Left hindlimb (tissue), 1 donor: ENCODE measurements at regions not wholly inside any gene's neighbourhood (a gene's known extent, or its start where the extent isn't known, plus 50 kb on each side); places are given as distances from the start of the nearest gene placed in this dataset.
"Not testable (repeated sequence)": the region's sequence is repeated elsewhere in the genome, so short reads cannot be mapped to it uniquely, and the experiment has no call there.

Experiments used
- DNase-seq: peaks from one replicate; pipeline ENCODE4 v3.0.0-alpha.2; 2018

- DNase-seq: no peak
These were observed 51.4 kb downstream of the SLC41A2 start for GRCh38 chr12:104906695-104907094.

- not testable (repeated sequence) for DNase-seq
These were observed 52.6 kb downstream of the SLC41A2 start for GRCh38 chr12:104905446-104905845.

- no peak for DNase-seq
These were observed 54.3 kb downstream of the SLC41A2 start for GRCh38 chr12:104903648-104904423.

- DNase-seq: no peak
These were observed 56.0 kb downstream of the SLC41A2 start for GRCh38 chr12:104902125-104902524.

GRCh38 chr12:104896710-104897109 is 61.4 kb downstream of the SLC41A2 start:
- DNase-seq: no peak

GRCh38 chr12:104896146-104896545 is 61.9 kb downstream of the SLC41A2 start:
- no peak for DNase-seq

- DNase-seq: no peak
These were observed 62.7 kb downstream of the SLC41A2 start for GRCh38 chr12:104895415-104895814.

- DNase-seq: no peak
These were observed 67.5 kb downstream of the SLC41A2 start for GRCh38 chr12:104890476-104891096.

GRCh38 chr12:104889735-104890134 is 68.4 kb downstream of the SLC41A2 start:
- DNase-seq: no peak

- DNase-seq: no peak
These were observed 69.2 kb downstream of the SLC41A2 start for GRCh38 chr12:104888892-104889291.

- no peak for DNase-seq
These were observed 69.6 kb downstream of the SLC41A2 start for GRCh38 chr12:104888481-104888880.

GRCh38 chr12:104887452-104887851 is 70.6 kb downstream of the SLC41A2 start:
- DNase-seq: no peak

- no peak for DNase-seq
These were observed 71.4 kb downstream of the SLC41A2 start for GRCh38 chr12:104886418-104887401.

- not testable (repeated sequence) for DNase-seq
These were observed 79.2 kb downstream of the SLC41A2 start for GRCh38 chr12:104878858-104879257.

GRCh38 chr12:104877103-104877705 is 80.9 kb downstream of the SLC41A2 start:
- peak; percentile 41 for DNase-seq

- DNase-seq: no peak
These were observed 84.7 kb downstream of the SLC41A2 start for GRCh38 chr12:104873374-104873773.

- no peak for DNase-seq
These were observed 87.3 kb downstream of the SLC41A2 start for GRCh38 chr12:104870797-104871196.

- no peak for DNase-seq
These were observed 91.8 kb downstream of the SLC41A2 start for GRCh38 chr12:104866291-104866690.

GRCh38 chr12:104865080-104865479 is 93.0 kb downstream of the SLC41A2 start:
- no peak for DNase-seq

GRCh38 chr12:104864668-104865067 is 93.4 kb downstream of the SLC41A2 start:
- no peak for DNase-seq

GRCh38 chr12:104863296-104863948 is 94.7 kb downstream of the SLC41A2 start:
- no peak for DNase-seq
